Common myeloid progenitor, CD34-positive (primary cell): ENCODE measurements at regions not wholly inside any gene's neighbourhood (a gene's known extent, or its start where the extent isn't known, plus 50 kb on each side); places are given as distances from the start of the nearest gene placed in this dataset.

Source experiments
- CTCF ChIA-PET: fragments of 350-600 bp; sonication (Branson Sonifier 250); formaldehyde crosslinking; loops from one replicate; lab custom pipeline; 2021; ENCODE audit warnings: antibody characterized with exemption; lab: Charles Lee
- POLR2A ChIA-PET: fragments of 350-600 bp; sonication (Branson Sonifier 250); formaldehyde crosslinking; loops from one replicate; lab custom pipeline; 2021; ENCODE audit warnings: antibody characterized with exemption; lab: Charles Lee
- DNase-seq, 3 donors: peaks; one replicate each; pipeline versions ENCODE4 v3.0.0 to v3.0.0-alpha.2; 2013
- H3K27ac ChIP-seq, 2 experiments: 1 replicate in 1 of 2; 2 replicates in 1 of 2; pipeline ENCODE4 v1.7.0; 2013; ENCODE audit warnings: inconsistent platforms in 2 of 2, low read length in 2 of 2, mild to moderate bottlenecking in 2 of 2, low read depth in 1 of 2, moderate library complexity in 1 of 2; ENCODE audit not compliant: severe bottlenecking in 2 of 2, insufficient read depth in 1 of 2, poor library complexity in 1 of 2
- H3K27me3 ChIP-seq, 5 experiments: replicated peaks in 2 of 5; 1 replicate in 3 of 5; 2 replicates in 2 of 5; pipeline versions ENCODE4 v1.6.1 to v1.7.0; 2013; ENCODE audit warnings: low read length in 4 of 5, mild to moderate bottlenecking in 2 of 5, moderate library complexity in 2 of 5, inconsistent platforms in 1 of 5; ENCODE audit not compliant: insufficient read depth in 5 of 5, control insufficient read depth in 4 of 5
- H3K36me3 ChIP-seq, 4 experiments: 1 replicate in 2 of 4; 2 replicates in 2 of 4; pipeline versions ENCODE4 v1.6.1 to v1.7.0; 2013; ENCODE audit warnings: low read length in 3 of 4, control low read depth in 1 of 4, mild to moderate bottlenecking in 1 of 4; ENCODE audit not compliant: control insufficient read depth in 4 of 4, insufficient read depth in 4 of 4
- H3K4me1 ChIP-seq, 4 experiments: 1 replicate in 3 of 4; 2 replicates in 1 of 4; pipeline versions ENCODE4 v1.6.1 to v1.7.1; 2013; ENCODE audit warnings: low read length in 3 of 4, mild to moderate bottlenecking in 3 of 4, control low read depth in 1 of 4, inconsistent platforms in 1 of 4, moderate library complexity in 1 of 4; ENCODE audit not compliant: control insufficient read depth in 4 of 4, insufficient read depth in 4 of 4; ENCODE audit errors: control extremely low read depth in 1 of 4
- H3K4me3 ChIP-seq, 7 experiments: 1 replicate in 4 of 7; 2 replicates in 3 of 7; pipeline versions ENCODE4 v1.5.1 to v1.7.0; 2013; ENCODE audit warnings: mild to moderate bottlenecking in 7 of 7, low read length in 6 of 7, moderate library complexity in 6 of 7, inconsistent platforms in 2 of 7, low read depth in 2 of 7, control low read depth in 1 of 7; ENCODE audit not compliant: insufficient read depth in 4 of 7, control insufficient read depth in 1 of 7; ENCODE audit errors: extremely low read depth in 1 of 7
- H3K9me3 ChIP-seq, 5 experiments: 1 replicate in 4 of 5; 2 replicates in 1 of 5; pipeline versions ENCODE4 v1.6.1 to v1.7.1; 2013; ENCODE audit warnings: low read length in 4 of 5, mild to moderate bottlenecking in 2 of 5, inconsistent platforms in 1 of 5, low read depth in 1 of 5, moderate library complexity in 1 of 5; ENCODE audit not compliant: control insufficient read depth in 4 of 5, insufficient read depth in 2 of 5; ENCODE audit errors: control extremely low read depth in 1 of 5
- WGBS: methylation state at CpG from one replicate; pipeline ENCODE4 v1.1.5; 2013; ENCODE audit not compliant: insufficient coverage; 5-methylcytosine and 5-hydroxymethylcytosine counted together

DNA sequence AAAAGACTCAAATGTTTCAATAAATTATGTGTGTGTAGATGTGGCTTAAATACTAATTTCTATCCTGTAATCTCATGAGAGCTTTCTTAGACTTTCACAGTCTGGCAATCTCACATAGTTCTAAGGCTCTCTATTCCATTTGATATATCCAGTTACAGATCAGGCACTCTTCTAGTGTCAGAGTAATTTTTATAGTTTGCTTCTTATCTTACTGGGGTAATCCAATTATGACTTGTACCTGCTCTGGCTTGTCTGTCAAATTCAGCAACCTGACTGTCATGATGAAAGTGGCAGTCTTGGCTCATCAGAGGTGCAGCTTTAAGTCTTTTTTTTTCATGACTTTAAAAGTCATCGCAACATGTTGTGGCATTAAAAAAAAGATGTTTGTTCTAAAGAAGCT is 513.2 kb upstream of the MAN1A1 start:
- Histone ChIP-seq H3K9me3 (peaks cover 3 to 13% (median 4%) of the 10 kb centered on the region in 5 experiments), H3K36me3 (peaks cover 0 to 2% (median 0%) of the 10 kb centered on the region in 4 experiments), H3K4me1 (no peaks in the 10 kb centered on the region), H3K4me3 (no peak overlapping the region), H3K27ac (no peak overlapping the region), H3K27me3 (no peaks in the 10 kb centered on the region)
- CTCF ChIA-PET, result no interaction called here
- DNase-seq, result no peak
- POLR2A ChIA-PET, result no interaction called here
- 83% methylated on average over 1 of the region's 1 CpG for WGBS

DNA sequence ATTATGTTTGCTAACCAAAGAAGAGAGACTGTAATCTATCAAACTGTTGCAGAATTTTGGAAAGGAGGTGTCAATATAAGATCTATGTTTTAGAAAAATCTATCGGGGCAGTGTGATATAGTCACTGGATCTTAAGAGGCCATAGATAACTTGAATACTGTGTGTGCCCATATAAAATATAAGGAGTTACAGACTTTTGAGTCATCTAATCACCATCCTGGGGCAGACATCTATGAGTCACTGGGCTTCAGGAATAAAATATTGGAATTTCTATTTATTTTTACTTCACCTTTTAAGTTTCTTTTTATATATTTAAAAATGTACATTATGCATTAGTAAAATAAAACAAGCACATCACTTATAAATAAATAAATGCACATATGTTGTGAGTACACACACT is 509.3 kb upstream of the MAN1A1 start:
- Histone ChIP-seq H3K27me3 (no peaks in the 10 kb centered on the region), H3K4me3 (no peak overlapping the region), H3K27ac (no peak overlapping the region), H3K4me1 (no peaks in the 10 kb centered on the region), H3K36me3 (no peaks in the 10 kb centered on the region), H3K9me3 (no peaks in the 10 kb centered on the region)
- POLR2A ChIA-PET, result no interaction called here
- CTCF ChIA-PET, result no interaction called here
- DNase-seq, result no peak
- no CpG with 5 or more reads among the region's 1 CpG for WGBS

DNA sequence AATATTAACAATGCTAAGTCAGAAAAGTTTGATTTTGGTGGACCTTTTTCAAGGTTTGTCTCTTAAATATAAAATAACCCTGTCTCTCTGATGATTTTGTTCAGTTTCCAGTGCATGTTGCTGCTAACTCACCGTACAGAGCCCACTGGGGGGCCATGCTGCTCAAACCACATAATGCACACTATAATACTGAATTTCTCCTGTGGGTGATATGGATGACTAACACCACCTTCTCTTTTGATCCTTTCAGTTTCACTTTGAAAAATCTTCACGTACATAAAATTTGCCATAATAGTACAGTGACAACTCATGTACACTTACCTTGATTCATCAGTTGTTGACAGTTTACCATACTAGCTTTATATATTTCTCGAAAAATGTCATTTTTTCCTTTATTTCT is 506.6 kb upstream of the MAN1A1 start:
- ChIA-PET POLR2A (no interaction called here), CTCF (no interaction called here)
- no peaks in the 10 kb centered on the region for H3K27me3 ChIP-seq
- peak; percentile 7 to 69 (median 40) for DNase-seq
- 75% methylated on average over 2 of the region's 3 CpGs for WGBS
- no peaks in the 10 kb centered on the region for H3K4me1 ChIP-seq
- H3K36me3 ChIP-seq, result no peaks in the 10 kb centered on the region
- no peak overlapping the region for H3K27ac ChIP-seq
- peak overlapping the region in 1 of 7 experiments; percentile 52 for H3K4me3 ChIP-seq
- no peaks in the 10 kb centered on the region for H3K9me3 ChIP-seq

DNA sequence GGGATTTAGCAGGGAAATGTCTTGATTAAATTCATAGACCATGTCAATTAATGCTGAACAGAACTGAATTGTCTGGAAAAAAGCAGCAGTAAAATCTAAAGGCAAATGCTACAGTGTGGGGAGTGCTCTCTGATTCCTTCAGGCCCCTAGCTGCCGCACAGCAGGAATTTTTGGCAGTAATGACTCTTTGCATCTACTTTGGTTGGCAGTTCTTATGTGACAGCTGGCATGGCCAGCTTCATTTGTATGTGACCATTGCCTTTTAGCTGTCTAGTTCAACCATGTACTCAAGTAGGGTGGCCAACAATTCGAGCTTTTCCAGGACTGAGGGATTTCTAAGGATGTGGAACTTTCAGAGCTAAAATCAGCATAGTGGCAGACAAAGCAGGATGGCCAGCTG is 499.1 kb upstream of the MAN1A1 start:
- H3K4me1 ChIP-seq, result no peaks in the 10 kb centered on the region
- POLR2A ChIA-PET, result no interaction called here
- WGBS, result 89% methylated on average over 2 of the region's 2 CpGs

DNA sequence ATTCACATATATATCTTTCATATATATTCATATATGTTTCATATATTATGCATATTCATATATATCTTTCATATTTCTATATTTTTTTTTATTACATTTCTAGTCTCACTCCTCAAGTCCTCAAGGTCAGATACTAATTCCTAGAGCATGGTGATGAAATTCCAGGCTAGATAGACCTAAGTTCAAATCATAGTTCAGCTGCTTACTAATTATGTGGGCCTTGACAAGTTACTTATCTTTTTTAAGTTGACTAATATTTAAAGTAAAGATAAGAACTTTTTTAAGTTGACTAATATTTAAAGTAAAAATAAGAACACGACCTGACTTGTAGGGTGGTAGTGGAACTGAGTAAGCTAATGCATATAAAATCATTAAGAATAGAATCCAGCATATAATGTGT is 495.6 kb upstream of the MAN1A1 start:
- Histone ChIP-seq H3K4me3 (no peak overlapping the region), H3K27ac (no peak overlapping the region), H3K9me3 (peaks cover 0 to 3% (median 2%) of the 10 kb centered on the region in 5 experiments), H3K27me3 (no peaks in the 10 kb centered on the region), H3K36me3 (peaks cover 0 to 2% (median 0%) of the 10 kb centered on the region in 4 experiments), H3K4me1 (no peaks in the 10 kb centered on the region)
- no peak for DNase-seq
- ChIA-PET CTCF (no interaction called here), POLR2A (no interaction called here)
- no CpG with 5 or more reads among the region's 1 CpG for WGBS

More for the DNA sequence above, 499.1 kb upstream of the MAN1A1 start:
- no peak for DNase-seq
- Histone ChIP-seq H3K4me3 (no peak overlapping the region), H3K9me3 (no peaks in the 10 kb centered on the region), H3K27ac (no peak overlapping the region), H3K36me3 (peaks cover 0 to 2% (median 0%) of the 10 kb centered on the region in 4 experiments), H3K27me3 (no peaks in the 10 kb centered on the region)
- CTCF ChIA-PET, result interaction anchor here (1.4 kb wide), 1 partner anchor 10 kb away, joined by 4 read pairs; no protein-coding TSS in a partner anchor

DNA sequence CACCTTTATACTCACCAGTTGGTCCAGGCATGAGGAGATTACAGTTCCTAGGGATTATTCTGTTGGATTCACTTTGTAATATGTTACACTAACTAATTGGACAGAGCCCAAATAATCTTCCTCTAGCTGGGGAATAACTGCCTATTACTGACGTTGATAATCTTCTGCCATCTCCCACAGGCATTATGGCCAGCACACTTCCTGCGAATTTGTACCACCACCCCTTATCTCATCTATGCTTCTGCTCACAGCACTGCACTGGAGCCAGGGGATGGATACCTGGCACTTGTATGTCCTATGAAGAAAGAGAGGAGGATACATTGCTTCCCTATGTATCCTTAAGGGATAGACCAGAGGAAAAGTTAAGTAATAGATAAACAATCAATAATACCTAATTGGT is 494.8 kb upstream of the MAN1A1 start:
- no CpG with 5 or more reads among the region's 2 CpGs for WGBS
- H3K4me1 ChIP-seq, result no peaks in the 10 kb centered on the region
- H3K4me3 ChIP-seq, result no peak overlapping the region
- ChIA-PET CTCF (no interaction called here), POLR2A (no interaction called here)
- peaks cover 0 to 2% (median 0%) of the 10 kb centered on the region in 4 experiments for H3K36me3 ChIP-seq
- peak in 2 of 3 donors; percentile 5 to 22 for DNase-seq
- peaks cover 0 to 6% (median 2%) of the 10 kb centered on the region in 5 experiments for H3K9me3 ChIP-seq
- H3K27me3 ChIP-seq, result no peaks in the 10 kb centered on the region
- no peak overlapping the region for H3K27ac ChIP-seq

DNA sequence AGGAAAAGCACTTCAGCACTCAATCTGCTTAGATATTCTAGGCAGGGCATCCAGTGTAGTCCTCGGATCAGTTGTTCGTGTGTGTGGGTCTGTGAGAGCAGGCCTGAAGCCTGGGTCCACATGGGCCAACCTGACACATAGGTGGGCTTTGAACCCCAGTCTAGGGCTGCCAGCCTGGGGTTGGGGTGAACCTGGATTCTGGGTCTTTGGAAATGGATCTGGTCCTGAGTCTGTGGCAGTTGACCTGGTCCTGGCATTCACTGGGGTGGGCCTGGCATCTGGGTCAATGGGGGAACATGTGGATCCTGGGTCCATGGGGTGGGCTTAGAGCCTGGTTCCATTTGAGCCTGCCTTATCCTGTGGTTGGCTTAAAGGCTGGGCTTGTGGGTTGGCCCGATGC is 492.6 kb upstream of the MAN1A1 start:
- POLR2A ChIA-PET, result no interaction called here
- Histone ChIP-seq H3K4me1 (no peaks in the 10 kb centered on the region), H3K27me3 (no peaks in the 10 kb centered on the region), H3K9me3 (peaks cover 0 to 6% (median 2%) of the 10 kb centered on the region in 5 experiments), H3K36me3 (no peaks in the 10 kb centered on the region), H3K4me3 (no peak overlapping the region), H3K27ac (no peak overlapping the region)
- no peak for DNase-seq
- CTCF ChIA-PET, result no interaction called here
- 83% methylated on average over 2 of the region's 3 CpGs for whole genome bisulfite sequencing
